NCI-H2081 treated with DMSO at 0.1 percent for 48 hours (cell line): ENCODE measurements at regions not wholly inside any gene's neighbourhood (a gene's known extent, or its start where the extent isn't known, plus 50 kb on each side); places are given as distances from the start of the nearest gene placed in this dataset.
"Not testable (repeated sequence)": the region's sequence is repeated elsewhere in the genome, so short reads cannot be mapped to it uniquely, and the experiment has no call there.

Source experiments
- DNase-seq: peaks from one replicate; lab custom pipeline; 2025; lab: John Stamatoyannopoulos, UW

DNA sequence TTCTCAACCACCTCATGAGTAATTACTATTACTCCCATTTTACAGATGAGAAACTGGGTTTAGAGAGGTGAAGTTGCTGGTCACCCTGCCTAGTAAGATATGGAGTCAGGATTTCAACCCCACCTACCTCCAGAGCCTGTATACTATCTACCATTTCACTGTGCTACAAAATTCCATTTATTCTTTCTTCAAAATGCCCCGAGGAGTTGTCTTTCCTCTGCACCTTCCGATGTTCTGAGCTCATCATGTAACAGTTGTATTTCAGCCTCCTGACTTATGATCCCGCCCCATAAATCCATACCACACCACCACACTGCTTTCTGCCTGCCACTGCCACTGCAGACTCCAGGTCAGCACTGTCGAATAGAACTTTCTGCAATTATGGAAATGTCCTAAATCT lies 71.3 kb upstream of the SLC25A36 start:
- DNase-seq: no peak

GRCh38 chr3:140871022-140871421 lies 70.6 kb upstream of the SLC25A36 start:
- DNase-seq: no peak

DNA sequence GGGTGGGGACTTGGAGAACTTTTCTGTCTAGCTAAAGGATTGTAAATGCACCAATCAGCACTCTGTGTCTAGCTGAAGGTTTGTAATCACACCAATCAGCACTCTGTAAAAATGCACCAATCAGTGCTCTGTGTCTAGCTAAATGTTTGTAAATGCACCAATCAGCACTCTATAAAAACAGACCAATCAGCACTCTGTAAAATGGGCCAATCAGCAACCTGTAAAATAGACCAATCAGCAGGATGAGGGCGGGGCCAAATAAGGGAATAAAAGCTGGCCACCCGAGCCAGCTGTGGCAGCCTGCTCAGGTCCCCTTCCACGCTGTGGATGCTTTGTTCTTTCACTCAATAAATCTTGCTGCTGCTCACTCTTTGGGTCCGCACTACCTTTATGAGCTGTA lies 69.5 kb upstream of the SLC25A36 start:
- DNase-seq: not testable (repeated sequence)

DNA sequence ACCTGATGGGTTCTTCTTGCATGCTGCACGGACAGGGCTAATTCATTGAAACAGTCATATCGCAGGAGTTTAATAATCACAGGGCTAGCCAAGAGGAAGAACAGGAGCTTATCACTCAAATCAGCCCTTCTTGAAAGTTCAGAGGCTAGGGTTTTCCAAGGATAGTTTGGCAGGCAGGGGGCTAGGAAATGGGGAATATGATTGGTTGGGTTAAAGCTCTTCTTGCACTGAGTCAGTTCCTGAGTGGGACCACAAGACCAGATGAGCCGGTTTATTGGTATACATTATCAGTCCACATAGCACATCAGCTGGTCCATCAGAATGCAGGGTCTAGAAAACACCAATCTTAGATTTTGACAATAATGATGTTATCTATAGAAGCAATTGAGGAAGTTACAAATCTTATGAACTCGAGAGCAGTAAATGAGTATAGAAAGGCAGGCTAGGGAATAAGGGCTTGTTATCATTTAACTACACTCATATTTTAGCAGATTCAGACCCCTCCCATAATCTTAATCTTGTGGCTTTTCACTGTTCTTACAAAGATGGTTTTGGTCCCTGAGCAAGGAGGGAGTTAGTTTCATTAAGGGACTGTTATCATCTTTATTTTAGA lies 58.1 kb upstream of the SLC25A36 start:
- DNase-seq: no peak

- not testable (repeated sequence) for DNase-seq
Observed at GRCh38 chr3:140885697-140886096, 55.9 kb upstream of the SLC25A36 start.
